ENCODE measurements at regions not wholly inside any gene's neighbourhood (a gene's known extent, or its start where the extent isn't known, plus 50 kb on each side); places are given as distances from the start of the nearest gene placed in this dataset.

DNA sequence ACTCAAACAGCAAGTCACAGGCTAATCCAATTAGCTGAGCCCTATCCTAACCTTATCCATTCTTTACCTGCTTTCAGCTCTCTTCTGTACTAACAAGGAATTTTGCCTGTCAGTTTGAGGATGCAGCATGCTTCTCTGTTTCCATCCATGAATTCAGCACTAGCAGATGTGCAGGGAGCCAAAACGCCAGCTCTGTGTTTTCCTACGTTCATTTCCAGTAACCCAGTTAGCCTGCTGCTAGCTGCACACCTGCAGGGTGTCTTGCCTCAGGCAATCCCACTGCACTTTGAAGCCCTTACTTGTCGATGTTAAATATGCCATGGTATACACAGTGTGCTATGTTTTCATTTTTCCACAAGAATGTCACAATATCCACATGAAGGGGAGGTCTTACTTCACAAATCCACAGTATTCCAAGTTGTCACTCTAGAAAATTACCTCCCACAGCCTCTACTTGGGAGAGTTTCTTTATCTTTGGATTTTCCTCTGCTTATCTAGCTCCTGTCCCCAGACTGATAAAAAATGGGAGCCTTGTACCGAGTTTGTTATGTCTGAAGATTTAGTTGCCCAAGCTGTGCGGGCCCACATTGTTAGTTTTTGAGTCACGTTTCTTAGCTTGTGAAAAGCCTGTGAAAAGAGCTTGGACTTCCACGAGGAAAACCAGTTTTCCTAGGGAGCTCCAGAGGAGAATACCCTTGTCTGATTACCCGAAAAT lies 127.6 kb upstream of the HHIP start:
- Histone ChIP-seq H3K23ac (ENCODE audit: low read depth, low read length, poor library complexity) (no peak overlapping the region), H3K4me2 (ENCODE audit: insufficient read depth, low read length, poor library complexity, severe bottlenecking) (no peak overlapping the region), H3K9ac (ENCODE audit: low read depth, low read length, poor library complexity) (no peak overlapping the region), H2BK12ac (ENCODE audit: low read length) (no peak overlapping the region), H2BK15ac (ENCODE audit: low read length) (no peak overlapping the region), H3K36me3 (replicated peaks in 1 of 2; ENCODE audit: control insufficient read depth in 2 of 2, insufficient read depth in 2 of 2, low read length in 2 of 2) (no peaks in the 10 kb centered on the region), H2AFZ (ENCODE audit: low read length) (no peak overlapping the region), H3K4me1 (ENCODE audit: control insufficient read depth in 2 of 2, insufficient read depth in 1 of 2, low read depth in 1 of 2, low read length in 2 of 2) (peaks cover 0 to 5% of the 10 kb centered on the region in 2 donors), H4K91ac (ENCODE audit: low read depth, low read length, poor library complexity) (no peak overlapping the region), H2AK5ac (ENCODE audit: low read depth, low read length) (no peak overlapping the region), H3K4me3 (ENCODE audit: low read length in 2 of 2) (no peak overlapping the region), H3K18ac (ENCODE audit: low read length) (no peak overlapping the region), H4K8ac (ENCODE audit: low read depth, low read length) (no peak overlapping the region), H3K79me1 (ENCODE audit: low read depth, low read length) (no peaks in the 10 kb centered on the region), H3K14ac (ENCODE audit: low read length) (no peak overlapping the region), H3K27ac (replicated peaks; ENCODE audit: low read length) (no peak overlapping the region), H3K4ac (ENCODE audit: low read length) (no peak overlapping the region), H2BK5ac (ENCODE audit: low read length) (no peak overlapping the region), H2BK120ac (ENCODE audit: low read depth, low read length) (no peak overlapping the region), H3K27me3 (ENCODE audit: control insufficient read depth in 3 of 3, insufficient read depth in 3 of 3, low read depth in 1 of 3, low read length in 3 of 3) (no peaks in the 10 kb centered on the region), H3K9me3 (replicated peaks in 1 of 2; ENCODE audit: control insufficient read depth in 2 of 2, insufficient read depth in 1 of 2, low read depth in 1 of 2, low read length in 2 of 2) (no peaks in the 10 kb centered on the region)
- DNase-seq (ENCODE audit: low spot score) = peak; percentile 11
- no CpG with 5 or more reads among the region's 8 CpGs for WGBS, 2 donors (ENCODE audit: extremely low coverage in 2 of 2, insufficient read length in 2 of 2, insufficient replicate concordance in 1 of 2)

DNA sequence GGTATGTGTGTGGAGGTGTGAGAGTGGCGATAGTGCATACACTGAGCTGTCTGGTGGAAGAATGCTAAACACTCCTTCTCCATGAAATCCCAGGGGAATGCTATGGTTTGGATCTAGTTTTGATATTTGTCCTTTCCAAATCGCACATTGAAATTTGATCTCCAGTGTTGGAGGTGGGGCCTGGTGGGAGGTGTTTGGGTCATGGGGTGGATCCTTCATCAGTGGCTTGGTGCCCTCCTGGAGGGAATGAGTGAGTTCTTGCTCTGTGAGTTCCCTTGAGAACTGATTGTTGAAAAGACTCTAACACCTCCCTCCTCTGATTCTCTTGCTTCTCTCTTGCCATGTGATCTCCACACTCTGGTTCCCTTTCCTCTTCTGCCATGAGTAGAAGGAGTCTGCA lies 114.1 kb upstream of the HHIP start:
- Histone ChIP-seq H3K9me3 (replicated peaks in 1 of 2; ENCODE audit: control insufficient read depth in 2 of 2, insufficient read depth in 1 of 2, low read depth in 1 of 2, low read length in 2 of 2) (no peaks in the 10 kb centered on the region), H3K27ac (replicated peaks; ENCODE audit: low read length) (no peak overlapping the region), H3K4me2 (ENCODE audit: insufficient read depth, low read length, poor library complexity, severe bottlenecking) (no peak overlapping the region), H3K4me3 (ENCODE audit: low read length in 2 of 2) (no peak overlapping the region), H3K9ac (ENCODE audit: low read depth, low read length, poor library complexity) (no peak overlapping the region), H3K4ac (ENCODE audit: low read length) (no peak overlapping the region), H2AFZ (ENCODE audit: low read length) (no peak overlapping the region), H4K91ac (ENCODE audit: low read depth, low read length, poor library complexity) (no peak overlapping the region), H3K4me1 (ENCODE audit: control insufficient read depth in 2 of 2, insufficient read depth in 1 of 2, low read depth in 1 of 2, low read length in 2 of 2) (peaks cover 0 to under 1% of the 10 kb centered on the region in 2 donors), H3K27me3 (ENCODE audit: control insufficient read depth in 3 of 3, insufficient read depth in 3 of 3, low read depth in 1 of 3, low read length in 3 of 3) (no peaks in the 10 kb centered on the region), H2AK5ac (ENCODE audit: low read depth, low read length) (no peak overlapping the region), H3K79me1 (ENCODE audit: low read depth, low read length) (no peaks in the 10 kb centered on the region), H2BK120ac (ENCODE audit: low read depth, low read length) (no peak overlapping the region), H2BK12ac (ENCODE audit: low read length) (no peak overlapping the region), H3K18ac (ENCODE audit: low read length) (no peak overlapping the region), H2BK5ac (ENCODE audit: low read length) (no peak overlapping the region), H2BK15ac (ENCODE audit: low read length) (no peak overlapping the region), H4K8ac (ENCODE audit: low read depth, low read length) (no peak overlapping the region), H3K23ac (ENCODE audit: low read depth, low read length, poor library complexity) (no peak overlapping the region), H3K36me3 (replicated peaks in 1 of 2; ENCODE audit: control insufficient read depth in 2 of 2, insufficient read depth in 2 of 2, low read length in 2 of 2) (no peaks in the 10 kb centered on the region), H3K14ac (ENCODE audit: low read length) (no peak overlapping the region)
- no peak for DNase-seq (ENCODE audit: low spot score)
- no CpG with 5 or more reads among the region's 2 CpGs for WGBS, 2 donors (ENCODE audit: extremely low coverage in 2 of 2, insufficient read length in 2 of 2, insufficient replicate concordance in 1 of 2)

DNA sequence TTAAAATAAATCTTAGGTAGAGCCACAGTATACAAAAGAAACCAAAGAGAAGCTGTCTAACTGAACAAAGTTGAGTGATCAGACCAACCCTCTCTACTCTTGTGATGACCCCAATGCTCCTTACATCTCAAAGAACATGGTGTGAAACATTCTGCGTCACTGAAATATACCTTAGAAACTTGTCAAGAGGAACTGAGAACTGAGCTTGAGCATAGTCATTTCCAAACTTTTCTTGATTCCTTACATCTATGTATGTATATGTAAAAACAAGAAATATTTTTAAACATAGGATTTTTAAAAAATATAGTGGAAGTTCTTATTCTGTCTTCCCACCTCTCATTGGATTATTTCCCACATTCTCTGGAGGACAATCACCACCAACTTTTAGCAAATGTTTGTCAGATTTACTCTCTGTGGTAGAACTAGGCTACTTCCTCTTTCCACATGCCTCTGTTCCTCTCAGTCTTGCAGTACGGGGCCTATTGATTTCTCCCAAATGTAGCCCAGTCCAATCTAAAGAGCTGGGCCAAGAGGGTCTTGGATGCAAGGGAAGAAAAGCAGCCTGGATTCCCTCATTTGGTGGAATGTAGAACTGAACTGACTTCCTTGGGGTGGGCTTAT lies 98.2 kb upstream of the HHIP start:
- no peaks in the 10 kb centered on the region for H3K27me3 ChIP-seq (ENCODE audit: control insufficient read depth in 3 of 3, insufficient read depth in 3 of 3, low read depth in 1 of 3, low read length in 3 of 3)

DNA sequence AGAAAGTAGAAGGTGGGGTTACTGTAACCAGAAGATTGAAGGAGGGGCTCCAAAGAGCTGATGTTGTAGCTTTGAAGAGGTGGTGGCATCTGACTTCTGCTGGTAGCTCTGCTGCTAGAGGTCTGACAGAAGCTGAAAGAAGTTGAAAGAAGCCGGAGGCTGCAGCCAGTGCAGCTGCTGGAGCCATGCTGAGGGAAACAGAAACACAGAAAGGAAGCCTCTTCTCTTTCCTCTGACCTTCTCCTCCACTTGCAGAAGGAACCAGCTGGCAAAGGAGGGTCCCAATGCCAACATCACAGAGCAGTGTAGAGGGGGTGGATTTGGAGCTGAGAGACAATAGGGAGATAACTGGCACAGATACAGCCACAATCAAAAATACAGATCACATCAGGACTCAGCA lies 89.3 kb upstream of the HHIP start:
- Histone ChIP-seq H4K8ac (ENCODE audit: low read depth, low read length) (no peak overlapping the region), H3K9ac (ENCODE audit: low read depth, low read length, poor library complexity) (no peak overlapping the region), H3K23ac (ENCODE audit: low read depth, low read length, poor library complexity) (no peak overlapping the region), H2BK120ac (ENCODE audit: low read depth, low read length) (no peak overlapping the region), H3K36me3 (replicated peaks in 1 of 2; ENCODE audit: control insufficient read depth in 2 of 2, insufficient read depth in 2 of 2, low read length in 2 of 2) (no peaks in the 10 kb centered on the region), H3K79me1 (ENCODE audit: low read depth, low read length) (no peaks in the 10 kb centered on the region), H2BK15ac (ENCODE audit: low read length) (no peak overlapping the region), H3K18ac (ENCODE audit: low read length) (peak overlapping the region; percentile 23), H3K4me1 (ENCODE audit: control insufficient read depth in 2 of 2, insufficient read depth in 1 of 2, low read depth in 1 of 2, low read length in 2 of 2) (peaks cover 0 to 4% of the 10 kb centered on the region in 2 donors), H3K4ac (ENCODE audit: low read length) (no peak overlapping the region), H2AFZ (ENCODE audit: low read length) (peak overlapping the region; percentile 77), H3K9me3 (replicated peaks in 1 of 2; ENCODE audit: control insufficient read depth in 2 of 2, insufficient read depth in 1 of 2, low read depth in 1 of 2, low read length in 2 of 2) (no peaks in the 10 kb centered on the region), H2BK5ac (ENCODE audit: low read length) (no peak overlapping the region), H4K91ac (ENCODE audit: low read depth, low read length, poor library complexity) (no peak overlapping the region), H2BK12ac (ENCODE audit: low read length) (no peak overlapping the region), H3K27ac (replicated peaks; ENCODE audit: low read length) (no peak overlapping the region), H2AK5ac (ENCODE audit: low read depth, low read length) (no peak overlapping the region), H3K4me3 (ENCODE audit: low read length in 2 of 2) (no peak overlapping the region), H3K27me3 (ENCODE audit: control insufficient read depth in 3 of 3, insufficient read depth in 3 of 3, low read depth in 1 of 3, low read length in 3 of 3) (no peaks in the 10 kb centered on the region), H3K4me2 (ENCODE audit: insufficient read depth, low read length, poor library complexity, severe bottlenecking) (no peak overlapping the region), H3K14ac (ENCODE audit: low read length) (no peak overlapping the region)
- no peak for DNase-seq (ENCODE audit: low spot score)
- no CpG with 5 or more reads among the region's 1 CpG for WGBS, 2 donors (ENCODE audit: extremely low coverage in 2 of 2, insufficient read length in 2 of 2, insufficient replicate concordance in 1 of 2)

More for the DNA sequence above, 98.2 kb upstream of the HHIP start:
- H2AK5ac ChIP-seq (ENCODE audit: low read depth, low read length) = no peak overlapping the region
- no peaks in the 10 kb centered on the region for H3K36me3 ChIP-seq (replicated peaks in 1 of 2; ENCODE audit: control insufficient read depth in 2 of 2, insufficient read depth in 2 of 2, low read length in 2 of 2)
- no peaks in the 10 kb centered on the region for H3K79me1 ChIP-seq (ENCODE audit: low read depth, low read length)
- H4K91ac ChIP-seq (ENCODE audit: low read depth, low read length, poor library complexity) = no peak overlapping the region
- no peak overlapping the region for H3K4ac ChIP-seq (ENCODE audit: low read length)
- peaks cover 2 to 9% of the 10 kb centered on the region in 2 donors for H3K9me3 ChIP-seq (replicated peaks in 1 of 2; ENCODE audit: control insufficient read depth in 2 of 2, insufficient read depth in 1 of 2, low read depth in 1 of 2, low read length in 2 of 2)
- no peak overlapping the region for H3K9ac ChIP-seq (ENCODE audit: low read depth, low read length, poor library complexity)
- H2BK120ac ChIP-seq (ENCODE audit: low read depth, low read length) = no peak overlapping the region
- no CpG with 5 or more reads among the region's 2 CpGs for WGBS, 2 donors (ENCODE audit: extremely low coverage in 2 of 2, insufficient read length in 2 of 2, insufficient replicate concordance in 1 of 2)
- no peak overlapping the region for H2BK5ac ChIP-seq (ENCODE audit: low read length)
- no peak overlapping the region for H3K23ac ChIP-seq (ENCODE audit: low read depth, low read length, poor library complexity)
- peak overlapping the region; percentile 19 for H2AFZ ChIP-seq (ENCODE audit: low read length)
- no peak overlapping the region for H3K14ac ChIP-seq (ENCODE audit: low read length)
- H2BK15ac ChIP-seq (ENCODE audit: low read length) = no peak overlapping the region
- H3K4me2 ChIP-seq (ENCODE audit: insufficient read depth, low read length, poor library complexity, severe bottlenecking) = no peak overlapping the region
- no peak overlapping the region for H2BK12ac ChIP-seq (ENCODE audit: low read length)
- H3K4me3 ChIP-seq (ENCODE audit: low read length in 2 of 2) = no peak overlapping the region
- no peak overlapping the region for H4K8ac ChIP-seq (ENCODE audit: low read depth, low read length)
- peaks cover 1 to 2% of the 10 kb centered on the region in 2 donors for H3K4me1 ChIP-seq (ENCODE audit: control insufficient read depth in 2 of 2, insufficient read depth in 1 of 2, low read depth in 1 of 2, low read length in 2 of 2)
- no peak for DNase-seq (ENCODE audit: low spot score)
- no peak overlapping the region for H3K27ac ChIP-seq (replicated peaks; ENCODE audit: low read length)
- no peak overlapping the region for H3K18ac ChIP-seq (ENCODE audit: low read length)
